Activated CD4-positive, alpha-beta T cell treated with anti-CD3 and anti-CD28 coated beads, Interleukin-2, amount 10 ng/mL, durations not matched to agents 7 days and 5 days (primary cell): ENCODE measurements at regions not wholly inside any gene's neighbourhood (a gene's known extent, or its start where the extent isn't known, plus 50 kb on each side); places are given as distances from the start of the nearest gene placed in this dataset.
A peak's percentile ranks its signal among the peaks of the same experiment; 100 is the strongest.

ENCODE experiments used
- CTCF ChIA-PET: fragments of 350-600 bp; sonication (Branson Sonifier 250); formaldehyde crosslinking; loops from one replicate; lab custom pipeline; 2021; ENCODE audit warnings: antibody characterized with exemption; lab: Charles Lee
- POLR2A ChIA-PET: fragments of 350-600 bp; sonication (Branson Sonifier 250); formaldehyde crosslinking; loops from one replicate; lab custom pipeline; 2021; ENCODE audit warnings: antibody characterized with exemption; lab: Charles Lee
- DNase-seq: peaks from one replicate; pipeline ENCODE4 v3.0.0-alpha.2; 2020
- H3K27ac Mint-ChIP-seq: one replicate; pipeline ENCODE4 v1.8.0; 2021; ENCODE audit warnings: mild to moderate bottlenecking, moderate library complexity, mixed read lengths
- H3K27me3 Mint-ChIP-seq: one replicate; pipeline ENCODE4 v1.8.0; 2021; ENCODE audit warnings: mixed read lengths
- H3K36me3 Mint-ChIP-seq: one replicate; pipeline ENCODE4 v1.8.0; 2021; ENCODE audit warnings: low read depth, mixed read lengths
- H3K4me1 Mint-ChIP-seq: one replicate; pipeline ENCODE4 v1.8.0; 2021; ENCODE audit warnings: mixed read lengths
- H3K4me3 Mint-ChIP-seq: one replicate; pipeline ENCODE4 v1.8.0; 2021; ENCODE audit warnings: mild to moderate bottlenecking, moderate library complexity, mixed read lengths
- H3K9me3 Mint-ChIP-seq: one replicate; pipeline ENCODE4 v1.8.0; 2021; ENCODE audit warnings: mixed read lengths

DNA sequence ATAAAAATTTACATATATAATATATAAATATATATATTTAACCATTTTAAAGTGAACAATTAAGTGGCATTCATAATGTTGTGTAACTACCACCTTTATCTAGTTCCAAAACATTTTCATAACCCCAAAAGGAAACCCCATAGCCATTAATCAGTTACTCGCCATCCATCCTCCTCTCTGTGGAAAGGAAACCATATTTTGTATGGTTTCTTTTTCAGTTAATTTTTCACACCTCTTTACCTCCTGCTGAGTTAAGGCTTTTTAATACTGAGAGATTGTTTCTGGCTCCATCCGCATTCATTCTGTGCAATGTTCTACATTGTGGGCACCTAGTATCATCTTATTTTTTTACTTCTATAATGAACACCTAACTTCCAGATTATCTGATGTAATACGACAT lies 512.1 kb downstream of the LMO4 start:
- Mint-ChIP-seq H3K27me3 (peaks cover 3% of the 10 kb centered on the region), H3K36me3 (no peaks in the 10 kb centered on the region), H3K4me1 (no peaks in the 10 kb centered on the region), H3K27ac (no peak overlapping the region), H3K9me3 (no peaks in the 10 kb centered on the region), H3K4me3 (no peak overlapping the region)
- no peak for DNase-seq
- ChIA-PET CTCF (no interaction called here), POLR2A (no interaction called here)

DNA sequence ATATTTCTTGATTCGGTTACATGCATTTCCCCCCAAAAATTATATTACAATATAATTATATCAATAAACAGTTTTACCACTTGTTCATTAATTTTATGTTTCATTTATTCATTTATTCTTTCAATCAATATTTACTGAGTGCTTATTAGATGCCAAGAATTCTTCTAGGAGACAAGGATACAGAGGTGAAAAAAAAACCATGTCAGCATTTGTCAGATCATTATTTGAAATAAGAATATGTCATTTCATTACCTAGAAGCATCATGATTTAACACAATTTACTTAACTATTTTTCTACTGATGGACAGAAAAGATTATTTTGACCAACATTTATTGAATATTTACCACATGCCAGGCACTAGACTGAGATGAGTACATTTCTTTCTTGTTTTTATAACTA lies 512.7 kb downstream of the LMO4 start:
- no peak overlapping the region for H3K4me3 Mint-ChIP-seq
- ChIA-PET CTCF (no interaction called here), POLR2A (no interaction called here)
- DNase-seq, result no peak
- H3K9me3 Mint-ChIP-seq, result no peaks in the 10 kb centered on the region
- H3K36me3 Mint-ChIP-seq, result no peaks in the 10 kb centered on the region
- no peak overlapping the region for H3K27ac Mint-ChIP-seq
- peaks cover 3% of the 10 kb centered on the region for H3K27me3 Mint-ChIP-seq
- H3K4me1 Mint-ChIP-seq, result no peaks in the 10 kb centered on the region

DNA sequence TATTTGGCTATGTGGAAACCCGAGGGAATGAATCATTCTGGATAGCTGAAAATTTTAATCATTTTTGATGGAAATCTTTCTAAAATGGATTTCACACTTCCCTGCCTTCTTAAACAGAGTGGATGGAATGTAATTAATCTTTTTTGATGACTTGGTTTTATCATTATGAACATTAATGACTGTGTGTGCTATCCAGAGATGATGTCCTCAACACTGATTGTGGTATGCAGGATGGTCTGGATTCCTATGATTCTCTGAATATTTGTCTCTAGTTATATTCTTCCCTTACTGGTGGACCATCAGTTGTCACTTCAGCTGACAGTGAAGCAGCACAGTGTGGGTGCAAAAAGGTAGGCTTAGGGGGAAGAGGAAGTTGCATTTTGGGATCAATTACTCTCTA lies 513.5 kb downstream of the LMO4 start:
- no peaks in the 10 kb centered on the region for H3K36me3 Mint-ChIP-seq
- H3K27ac Mint-ChIP-seq, result no peak overlapping the region
- no peak for DNase-seq
- H3K27me3 Mint-ChIP-seq, result peaks cover 3% of the 10 kb centered on the region
- H3K4me3 Mint-ChIP-seq, result no peak overlapping the region
- POLR2A ChIA-PET, result no interaction called here
- CTCF ChIA-PET, result no interaction called here
- H3K4me1 Mint-ChIP-seq, result no peaks in the 10 kb centered on the region
- H3K9me3 Mint-ChIP-seq, result no peaks in the 10 kb centered on the region

DNA sequence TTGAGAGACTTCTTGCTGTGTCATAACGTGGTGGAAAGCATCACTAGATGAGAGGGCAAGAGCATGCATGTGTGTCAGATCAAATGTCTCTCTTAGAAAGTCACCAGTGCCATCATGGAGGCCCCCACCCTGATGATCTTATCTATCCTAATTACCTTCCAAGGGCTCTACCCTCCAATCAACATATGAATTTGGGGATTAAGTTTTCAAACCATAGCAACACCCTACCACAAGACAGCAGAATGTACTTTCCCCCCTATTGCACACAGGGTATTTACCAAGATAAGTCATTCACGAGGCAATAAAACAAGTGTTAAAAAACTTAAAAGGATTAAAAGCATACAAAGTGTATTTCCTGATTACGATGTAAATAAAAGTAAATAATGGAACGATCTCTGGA lies 515.6 kb downstream of the LMO4 start:
- no peak for DNase-seq
- no peak overlapping the region for H3K27ac Mint-ChIP-seq
- POLR2A ChIA-PET, result no interaction called here
- no peak overlapping the region for H3K4me3 Mint-ChIP-seq
- H3K9me3 Mint-ChIP-seq, result no peaks in the 10 kb centered on the region
- no peaks in the 10 kb centered on the region for H3K4me1 Mint-ChIP-seq
- CTCF ChIA-PET, result no interaction called here
- peaks cover 10% of the 10 kb centered on the region for H3K27me3 Mint-ChIP-seq
- no peaks in the 10 kb centered on the region for H3K36me3 Mint-ChIP-seq

DNA sequence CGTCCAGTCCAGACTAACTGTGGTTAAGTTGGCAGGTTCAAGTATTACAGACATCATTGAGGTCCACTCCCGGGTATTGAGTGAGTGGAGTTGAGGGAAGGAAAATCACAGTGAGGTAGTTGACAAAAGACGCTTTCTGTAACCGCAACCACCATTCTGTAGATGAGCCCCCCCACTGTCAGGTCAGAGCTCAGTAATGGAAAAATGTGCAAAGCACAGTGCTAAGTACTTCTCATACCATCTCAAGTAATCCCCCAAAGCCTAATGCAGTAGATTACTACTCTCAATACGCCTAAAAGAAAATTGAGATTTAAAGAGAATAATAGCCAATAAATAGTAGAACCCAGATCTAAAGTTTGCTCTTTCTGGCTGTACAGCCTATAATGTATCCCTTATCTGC lies 522.8 kb downstream of the LMO4 start:
- H3K27me3 Mint-ChIP-seq, result peaks cover 9% of the 10 kb centered on the region
- ChIA-PET POLR2A (no interaction called here), CTCF (no interaction called here)
- no peaks in the 10 kb centered on the region for H3K9me3 Mint-ChIP-seq
- no peak overlapping the region for H3K4me3 Mint-ChIP-seq
- no peaks in the 10 kb centered on the region for H3K4me1 Mint-ChIP-seq
- DNase-seq, result no peak
- no peak overlapping the region for H3K27ac Mint-ChIP-seq
- H3K36me3 Mint-ChIP-seq, result no peaks in the 10 kb centered on the region

DNA sequence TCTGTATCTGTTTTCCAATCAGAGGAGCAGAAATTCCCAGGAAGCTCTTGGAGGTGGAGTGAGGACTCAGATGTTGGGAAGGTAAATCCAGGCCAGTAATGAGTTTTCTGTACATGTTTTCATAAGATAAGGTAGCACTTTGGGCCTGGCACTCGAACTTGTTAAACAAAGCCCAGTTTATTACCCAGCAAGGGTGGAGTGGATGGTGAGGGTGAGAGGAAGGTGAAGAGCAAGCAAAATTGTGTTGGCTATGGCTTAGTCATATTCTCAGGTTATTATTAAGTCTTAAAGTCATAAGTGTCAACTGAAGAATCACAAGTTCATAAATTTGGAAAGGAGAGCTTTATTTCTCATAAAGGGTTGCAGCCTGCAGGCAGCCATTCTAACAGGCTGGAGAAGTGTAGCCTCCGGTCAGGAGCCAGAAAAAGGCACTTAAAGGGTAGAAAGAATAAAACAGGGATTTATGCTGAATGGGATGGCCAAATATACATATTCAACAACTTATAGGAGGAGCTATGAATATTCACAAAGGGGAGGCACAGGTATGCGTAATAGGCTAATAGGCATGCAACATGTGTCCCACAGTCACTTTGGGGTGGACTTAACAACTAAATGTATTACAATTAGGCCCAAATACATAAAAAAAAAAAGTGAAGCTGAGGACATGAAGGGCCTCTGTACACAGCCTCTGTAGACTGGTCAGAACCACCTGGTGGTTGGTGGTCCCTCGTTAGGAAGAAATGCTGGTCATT lies 523.9 kb downstream of the LMO4 start:
- Mint-ChIP-seq H3K4me3 (no peak overlapping the region), H3K36me3 (no peaks in the 10 kb centered on the region), H3K4me1 (no peaks in the 10 kb centered on the region), H3K9me3 (no peaks in the 10 kb centered on the region), H3K27ac (no peak overlapping the region), H3K27me3 (peaks cover 9% of the 10 kb centered on the region)
- no peak for DNase-seq
- ChIA-PET CTCF (interaction anchor here (0.7 kb wide), 1 partner anchor 14 kb away, joined by 3 read pairs; no protein-coding TSS in a partner anchor), POLR2A (no interaction called here)

DNA sequence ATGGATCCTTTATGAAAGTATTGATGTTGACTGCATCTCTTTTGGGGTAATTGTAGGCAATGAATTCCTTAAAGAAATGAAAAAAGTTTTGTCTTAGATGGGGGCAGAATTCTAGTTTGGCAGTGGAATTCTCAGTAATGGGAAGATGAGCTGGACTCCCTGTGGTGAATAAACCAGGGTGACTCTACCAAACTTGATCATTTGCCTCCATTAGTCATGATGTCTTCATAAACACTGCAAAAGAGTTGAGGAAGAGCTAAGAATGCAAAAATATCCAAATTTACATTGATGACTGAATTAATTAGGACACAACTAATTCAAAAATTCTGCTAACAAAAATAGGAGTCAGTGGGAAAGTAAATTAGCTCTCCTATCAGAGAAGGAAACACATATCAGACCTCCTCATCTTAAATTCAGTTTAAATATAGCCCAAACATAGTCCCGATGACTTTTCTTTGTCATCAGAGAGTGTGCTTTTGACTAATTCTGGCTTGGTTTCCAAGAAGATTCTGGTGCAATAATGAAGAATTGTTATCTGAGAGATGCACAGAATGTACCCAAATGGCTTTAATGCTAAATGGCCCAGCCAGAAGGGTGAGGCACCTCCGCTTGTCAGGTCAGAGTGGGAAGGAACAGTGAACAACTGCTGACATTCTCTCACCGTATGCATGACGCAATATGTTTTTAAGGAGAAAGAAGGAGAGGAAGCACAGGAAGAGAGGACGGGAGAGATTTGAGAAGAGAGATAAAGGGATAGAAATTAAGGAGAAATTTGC lies 525.1 kb downstream of the LMO4 start:
- Mint-ChIP-seq H3K4me3 (no peak overlapping the region), H3K36me3 (no peaks in the 10 kb centered on the region), H3K27ac (no peak overlapping the region), H3K4me1 (no peaks in the 10 kb centered on the region), H3K9me3 (no peaks in the 10 kb centered on the region), H3K27me3 (peaks cover 3% of the 10 kb centered on the region)
- CTCF ChIA-PET, result no interaction called here
- DNase-seq, result no peak
- POLR2A ChIA-PET, result no interaction called here

DNA sequence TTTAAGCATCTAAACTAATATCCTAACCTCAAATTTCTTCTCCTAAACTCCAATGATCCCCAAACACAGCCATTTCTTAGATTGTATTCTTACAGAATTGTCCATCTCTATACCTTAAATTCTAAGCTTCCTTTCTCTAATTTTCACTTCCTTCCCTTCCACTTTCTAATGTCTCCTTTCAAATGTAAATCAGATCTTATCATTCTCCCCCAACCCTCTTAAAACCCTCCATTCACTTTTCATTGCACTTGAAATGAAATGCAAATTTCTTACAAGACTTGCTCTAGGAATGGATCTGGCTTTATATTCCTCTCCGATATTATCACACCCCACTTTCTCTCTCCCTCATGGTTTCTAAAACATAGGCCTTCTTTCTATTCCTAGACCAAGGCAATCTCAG lies 534.6 kb downstream of the LMO4 start:
- no peak for DNase-seq
- Mint-ChIP-seq H3K9me3 (peaks cover 2% of the 10 kb centered on the region), H3K4me1 (peaks cover 9% of the 10 kb centered on the region), H3K27me3 (peaks cover 7% of the 10 kb centered on the region), H3K27ac (no peak overlapping the region), H3K36me3 (no peaks in the 10 kb centered on the region), H3K4me3 (no peak overlapping the region)
- CTCF ChIA-PET, result no interaction called here
- POLR2A ChIA-PET, result no interaction called here

DNA sequence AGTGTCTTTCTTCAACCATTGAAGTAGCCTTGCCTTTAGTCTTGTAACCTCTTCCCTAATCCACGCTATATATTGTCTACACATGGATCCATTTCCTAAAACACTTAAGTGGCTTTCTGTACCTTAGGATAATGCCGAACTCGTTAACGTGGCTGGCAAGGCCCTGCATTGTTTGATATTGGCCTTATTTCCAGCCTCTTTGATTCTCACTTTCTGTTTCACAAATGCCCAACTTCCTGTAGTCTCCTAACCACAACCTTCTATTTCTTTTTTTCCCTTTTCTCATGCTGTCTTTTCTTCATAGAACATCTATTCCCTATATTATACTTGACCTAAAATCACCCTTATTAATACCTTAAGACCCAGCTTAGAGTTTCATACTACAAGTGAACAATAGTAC lies 536.0 kb downstream of the LMO4 start:
- peaks cover 7% of the 10 kb centered on the region for H3K27me3 Mint-ChIP-seq
- peak overlapping the region; percentile 80 for H3K27ac Mint-ChIP-seq
- H3K4me3 Mint-ChIP-seq, result no peak overlapping the region
- ChIA-PET POLR2A (no interaction called here), CTCF (no interaction called here)
- H3K4me1 Mint-ChIP-seq, result peaks cover 9% of the 10 kb centered on the region
- peak; percentile 6 for DNase-seq
- H3K36me3 Mint-ChIP-seq, result no peaks in the 10 kb centered on the region
- peaks cover 2% of the 10 kb centered on the region for H3K9me3 Mint-ChIP-seq

DNA sequence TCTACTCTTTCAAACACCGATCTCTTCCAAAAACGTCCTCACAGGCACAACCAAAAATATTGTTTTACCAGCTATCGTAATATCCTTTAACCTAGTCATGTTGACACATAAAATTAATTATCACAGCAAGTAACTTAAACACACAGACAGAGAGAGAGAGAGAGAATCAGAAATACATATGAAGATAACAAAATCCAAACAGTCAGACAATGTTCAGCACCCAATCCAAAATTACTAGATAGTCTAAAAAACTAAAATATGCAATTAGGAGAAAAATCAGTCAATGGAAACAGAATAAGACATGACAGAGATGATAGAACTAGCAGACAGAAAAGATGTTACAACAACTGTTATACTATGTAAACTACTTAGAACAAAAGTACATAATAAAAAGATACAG lies 537.7 kb downstream of the LMO4 start:
- H3K27ac Mint-ChIP-seq, result no peak overlapping the region
- POLR2A ChIA-PET, result no interaction called here
- H3K27me3 Mint-ChIP-seq, result peaks cover 7% of the 10 kb centered on the region
- H3K4me1 Mint-ChIP-seq, result peaks cover 9% of the 10 kb centered on the region
- H3K4me3 Mint-ChIP-seq, result no peak overlapping the region
- no peak for DNase-seq
- H3K36me3 Mint-ChIP-seq, result no peaks in the 10 kb centered on the region
- H3K9me3 Mint-ChIP-seq, result peaks cover 2% of the 10 kb centered on the region
- CTCF ChIA-PET, result interaction anchor here (0.9 kb wide), 1 partner anchor 13 kb away, joined by 3 read pairs; no protein-coding TSS in a partner anchor

DNA sequence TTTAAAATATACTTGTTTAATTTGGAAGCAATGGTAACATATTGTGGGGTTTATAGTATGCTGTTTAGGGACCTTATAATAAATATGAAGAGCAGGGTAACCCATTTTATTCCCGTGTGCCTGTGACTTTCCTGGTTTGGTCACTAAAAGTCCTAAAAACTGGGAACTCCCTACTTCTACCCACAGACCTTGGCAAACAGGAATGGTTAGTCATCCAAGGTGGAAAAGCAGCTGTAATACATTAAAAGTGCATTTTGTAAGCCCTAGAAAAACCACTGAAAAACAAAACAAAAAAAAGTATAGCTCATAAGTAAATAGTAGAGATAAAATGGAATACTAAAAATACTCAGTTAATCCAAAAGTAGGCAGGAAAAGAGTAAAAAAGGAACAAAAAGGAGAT lies 538.9 kb downstream of the LMO4 start:
- peaks cover 3% of the 10 kb centered on the region for H3K27me3 Mint-ChIP-seq
- peaks cover 2% of the 10 kb centered on the region for H3K9me3 Mint-ChIP-seq
- H3K4me1 Mint-ChIP-seq, result peaks cover 9% of the 10 kb centered on the region
- CTCF ChIA-PET, result no interaction called here
- no peak overlapping the region for H3K4me3 Mint-ChIP-seq
- DNase-seq, result no peak
- H3K27ac Mint-ChIP-seq, result no peak overlapping the region
- no peaks in the 10 kb centered on the region for H3K36me3 Mint-ChIP-seq
- POLR2A ChIA-PET, result no interaction called here

DNA sequence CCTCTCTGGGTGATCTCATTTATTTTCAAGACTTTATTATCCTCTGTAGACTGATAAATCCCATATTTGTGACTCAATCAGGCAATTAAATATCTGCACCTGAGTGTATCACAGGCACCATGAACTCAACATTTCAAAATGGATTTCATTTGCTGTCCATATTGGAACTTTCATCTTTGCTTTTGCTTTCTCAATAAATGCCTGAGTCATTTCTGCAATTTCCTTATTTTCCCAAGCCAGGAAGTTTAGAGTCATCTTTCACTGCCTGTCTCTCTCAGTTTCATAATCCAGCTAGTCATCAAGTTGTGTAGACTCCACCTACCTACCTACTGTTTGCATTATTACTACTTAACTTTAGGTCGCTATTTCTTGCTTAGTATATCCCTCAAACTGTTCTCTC lies 540.9 kb downstream of the LMO4 start:
- Mint-ChIP-seq H3K36me3 (no peaks in the 10 kb centered on the region), H3K4me3 (no peak overlapping the region), H3K4me1 (peaks cover 6% of the 10 kb centered on the region), H3K27me3 (peaks cover 3% of the 10 kb centered on the region), H3K9me3 (peaks cover 2% of the 10 kb centered on the region), H3K27ac (no peak overlapping the region)
- DNase-seq, result no peak
- ChIA-PET CTCF (no interaction called here), POLR2A (no interaction called here)

DNA sequence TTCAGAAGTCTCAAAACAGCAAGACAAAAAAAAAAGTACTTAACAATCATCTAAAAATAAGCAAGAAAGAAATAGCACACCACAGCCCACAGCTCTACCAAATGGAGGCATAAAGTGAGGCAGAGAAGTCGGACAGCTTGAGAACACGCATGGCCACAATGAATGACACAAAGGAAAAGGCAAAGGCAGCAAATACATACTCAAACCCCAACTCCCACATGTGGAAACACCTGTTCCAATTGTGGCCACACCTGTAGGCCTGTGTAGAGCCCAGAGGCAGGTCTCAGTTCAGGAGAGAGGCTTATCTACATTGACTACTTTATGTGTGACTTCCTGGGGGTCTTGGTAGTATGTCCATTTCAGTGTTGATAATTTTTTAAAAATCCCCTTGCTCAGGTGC lies 543.5 kb downstream of the LMO4 start:
- POLR2A ChIA-PET, result no interaction called here
- Mint-ChIP-seq H3K27ac (no peak overlapping the region), H3K9me3 (no peaks in the 10 kb centered on the region)

More for the DNA sequence above, 543.5 kb downstream of the LMO4 start:
- DNase-seq, result no peak
- H3K36me3 Mint-ChIP-seq, result no peaks in the 10 kb centered on the region
- H3K4me3 Mint-ChIP-seq, result no peak overlapping the region
- CTCF ChIA-PET, result no interaction called here
- H3K4me1 Mint-ChIP-seq, result no peaks in the 10 kb centered on the region
- H3K27me3 Mint-ChIP-seq, result no peaks in the 10 kb centered on the region
